K562 (cell line): ENCODE measurements at regions not wholly inside any gene's neighbourhood (a gene's known extent, or its start where the extent isn't known, plus 50 kb on each side); places are given as distances from the start of the nearest gene placed in this dataset.

Experiments used
- ATAC-seq: fragments of 200-7000 bp; cut with Tn5 transposase; 3 replicates; pipeline ENCODE4 v1.9.1; 2020; ENCODE audit warnings: moderate library complexity
- BruUV-seq: library from RNA; stranded (reverse); fragments of 400-500 nt; replicated peaks from 2 replicates; lab custom pipeline; 2021; lab: Mats Ljungman, UMichigan
- CTCF ChIA-PET: fragments of 300-600 bp; formaldehyde crosslinking; extraction: SDS; loops from one replicate; lab custom pipeline; 2021; ENCODE audit warnings: low intra/inter-chr PET ratio; lab: Yijun Ruan, JAX
- POLR2A ChIA-PET: fragments of 300-600, 350-650 bp; sonication (Branson Sonifier 250); formaldehyde crosslinking; extraction: SDS; loops from one replicate; lab custom pipeline; 2021; ENCODE audit warnings: antibody characterized with exemption, inconsistent platforms; lab: Yijun Ruan, JAX
- DNase-seq, 4 experiments: peaks; one replicate each; pipeline versions ENCODE4 v3.0.0 to v3.0.0-alpha.2; 2011 to 2018; ENCODE audit warnings: low spot score in 3 of 4, mixed read lengths in 3 of 4; ENCODE audit errors: extremely low read depth in 1 of 4
- FAIRE-seq: peaks from 2 replicates; lab custom pipeline; 2011; peaks lifted over from hg19 to GRCh38; lab: Jason Lieb, UNC
- H2AFZ ChIP-seq: 2 replicates; pipeline ENCODE4 v1.6.0; 2011; ENCODE audit warnings: low read depth, low read length, control low read depth, inconsistent platforms
- H3K27ac ChIP-seq: fragments of 200-600 bp; 3 replicates; pipeline ENCODE4 v1.8.0; 2011; ENCODE audit warnings: low read depth, mild to moderate bottlenecking, control low read depth, inconsistent platforms, low read length, moderate library complexity, mixed read lengths; ENCODE audit errors: extremely low read depth
- H3K27me3 ChIP-seq, 2 experiments: fragments of 300-600 bp in 1 of 2; 2 replicates in 1 of 2; 3 replicates in 1 of 2; pipeline versions ENCODE4 v1.6.0 to v1.8.0; 2011; ENCODE audit warnings: inconsistent platforms in 2 of 2, low read length in 2 of 2, mild to moderate bottlenecking in 1 of 2, mixed read lengths in 1 of 2, moderate library complexity in 1 of 2; ENCODE audit not compliant: control insufficient read depth in 2 of 2, insufficient read depth in 2 of 2
- H3K36me3 ChIP-seq: fragments of 300-600 bp; 3 replicates; pipeline ENCODE4 v1.8.0; 2011; ENCODE audit warnings: mild to moderate bottlenecking, low read length, inconsistent platforms; ENCODE audit not compliant: control insufficient read depth, insufficient read depth
- H3K4me1 ChIP-seq, 2 experiments: fragments of 200-600 bp in 1 of 2; replicated peaks in 1 of 2; 2 replicates in 1 of 2; 3 replicates in 1 of 2; pipeline versions ENCODE4 v1.5.1 to v1.8.0; 2011; ENCODE audit warnings: inconsistent platforms in 2 of 2, low read length in 2 of 2, mild to moderate bottlenecking in 1 of 2, mixed read lengths in 1 of 2, moderate library complexity in 1 of 2; ENCODE audit not compliant: control insufficient read depth in 2 of 2, insufficient read depth in 2 of 2
- H3K4me2 ChIP-seq: 2 replicates; pipeline ENCODE4 v1.6.1; 2011; ENCODE audit warnings: low read length, control low read depth, inconsistent platforms, mixed read lengths; ENCODE audit not compliant: insufficient read depth
- H3K4me3 ChIP-seq: fragments of 200-600 bp; sonication (generic), shearing (Covaris generic); 2 replicates; pipeline ENCODE4 v1.5.1; 2016; ENCODE audit warnings: control low read depth, inconsistent platforms
- H3K79me2 ChIP-seq: fragments of 200-600 bp; 3 replicates; pipeline ENCODE4 v1.8.0; 2011; ENCODE audit warnings: low read length, inconsistent platforms; ENCODE audit not compliant: control insufficient read depth, insufficient read depth
- H3K9ac ChIP-seq, 2 experiments: 2 replicates each; pipeline versions ENCODE4 v1.6.0 to v1.6.1; 2011; ENCODE audit warnings: low read depth in 2 of 2, low read length in 2 of 2, control low read depth in 1 of 2, inconsistent platforms in 1 of 2, mild to moderate bottlenecking in 1 of 2, mixed read lengths in 1 of 2; ENCODE audit not compliant: insufficient read depth in 1 of 2
- H3K9me1 ChIP-seq: one replicate; pipeline ENCODE4 v1.6.0; 2011; ENCODE audit warnings: inconsistent platforms, mild to moderate bottlenecking, low read length, moderate library complexity; ENCODE audit not compliant: control insufficient read depth, insufficient read depth
- H3K9me3 ChIP-seq: replicated peaks from 2 replicates; pipeline ENCODE4 v1.5.1; 2011; ENCODE audit warnings: low read depth, low read length, inconsistent platforms; ENCODE audit not compliant: control insufficient read depth, insufficient read depth
- H4K20me1 ChIP-seq: replicated peaks from 2 replicates; pipeline ENCODE4 v1.6.1; 2011; ENCODE audit warnings: low read length, inconsistent platforms, mixed read lengths; ENCODE audit not compliant: control insufficient read depth, insufficient read depth
- ARID2 ChIP-seq: fragments of 450-650 bp; IDR thresholded peaks from 2 replicates; pipeline ENCODE4 v1.6.1; 2017; ENCODE audit warnings: antibody characterized with exemption, mild to moderate bottlenecking
- CCNT2 ChIP-seq: IDR thresholded peaks from 2 replicates; pipeline ENCODE4 v1.6.1; 2011; ENCODE audit warnings: borderline replicate concordance, low read depth, mild to moderate bottlenecking, moderate library complexity, mixed read lengths, low read length; ENCODE audit not compliant: insufficient read length; ENCODE audit errors: extremely low read depth
- ESRRB ChIP-seq: fragments of 250-450 bp; sonication (Bioruptor Pico); IDR thresholded peaks from 2 replicates; pipeline ENCODE4 v1.5.0; 2020; ENCODE audit warnings: mild to moderate bottlenecking, moderate library complexity, borderline replicate concordance
- FOSL1 ChIP-seq: fragments of 200-800 bp; sonication (Bioruptor generic); conservative IDR thresholded peaks from 2 replicates; pipeline ENCODE4 v1.6.1; 2016; ENCODE audit warnings: missing genetic modification characterization, missing compliant biosample characterization
- KLF1 ChIP-seq: fragments of 450-650 bp; IDR thresholded peaks from 2 replicates; pipeline ENCODE4 v1.6.1; 2016; ENCODE audit warnings: missing genetic modification characterization, missing compliant biosample characterization
- MCM3 ChIP-seq: fragments of 450-650 bp; IDR thresholded peaks from 2 replicates; pipeline ENCODE4 v1.6.1; 2016
- POLR3A ChIP-seq: IDR thresholded peaks from 2 replicates; pipeline ENCODE4 v1.6.1; 2011; ENCODE audit warnings: borderline replicate concordance, mild to moderate bottlenecking, moderate library complexity; ENCODE audit not compliant: insufficient read length, insufficient read depth; ENCODE audit errors: extremely low read depth
- RBM39 ChIP-seq: fragments of 200-400 bp; formaldehyde crosslinking; optimal IDR thresholded peaks from 2 replicates; pipeline ENCODE3; 2018; ENCODE audit warnings: low read depth, low read length
- SMAD2 ChIP-seq: fragments of 150-350 bp; IDR thresholded peaks from 2 replicates; pipeline ENCODE4 v1.6.1; 2014; ENCODE audit warnings: low read depth, mild to moderate bottlenecking, low read length
- SMARCC2 ChIP-seq: fragments of 450-650 bp; IDR thresholded peaks from 2 replicates; pipeline ENCODE4 v1.6.1; 2017; ENCODE audit warnings: antibody characterized with exemption, moderate library complexity, mild to moderate bottlenecking, low read depth
- TAF9B ChIP-seq: fragments of 450-650 bp; IDR thresholded peaks from 2 replicates; pipeline ENCODE4 v1.6.1; 2018; ENCODE audit warnings: mild to moderate bottlenecking; ENCODE audit not compliant: partially characterized antibody
- ZFX ChIP-seq: sonication (generic); formaldehyde crosslinking; IDR thresholded peaks from 2 replicates; pipeline ENCODE4 v1.8.0; 2022; ENCODE audit warnings: mild to moderate bottlenecking, missing genetic modification reagents, moderate library complexity
- WGBS: fragments of 100-300 bp; shearing (Covaris generic); methylation state at CpG from one replicate; pipeline ENCODE4 v1.1.6; 2016; ENCODE audit warnings: low coverage, mixed read lengths; ENCODE audit not compliant: insufficient coverage; ENCODE audit errors: missing lambda C conversion rate; 5-methylcytosine and 5-hydroxymethylcytosine counted together
- in situ Hi-C: fragments of 300-500 bp; cut with MboI; formaldehyde crosslinking; loops from 4 replicates; pipeline ENCODE4 v1.15.0; 2018; ENCODE audit warnings: inconsistent platforms, mixed read lengths
- intact Hi-C: fragments of 100-400 bp; cut with micrococcal nuclease; formaldehyde crosslinking; loops from 2 replicates; pipeline ENCODE4 v1.14.2; 2022
- TF ChIP-seq, protein P1 (sequence below): fragments of 250-450 bp; sonication (Bioruptor Pico); IDR thresholded peaks from 2 replicates; pipeline ENCODE4 v1.5.0; 2021; ENCODE audit warnings: mild to moderate bottlenecking, borderline replicate concordance
- TF ChIP-seq, protein P2 (sequence below), 2 experiments: IDR thresholded peaks; 2 replicates each; pipeline ENCODE4 v1.6.1; 2012; ENCODE audit warnings: improper control_type of control experiment in 2 of 2, low read depth in 2 of 2, low read length in 2 of 2, borderline replicate concordance in 1 of 2
- TF ChIP-seq, protein P3 (sequence below): fragments of 450-650 bp; IDR thresholded peaks from 2 replicates; pipeline ENCODE4 v1.6.1; 2017; ENCODE audit warnings: antibody characterized with exemption, mild to moderate bottlenecking

DNA sequence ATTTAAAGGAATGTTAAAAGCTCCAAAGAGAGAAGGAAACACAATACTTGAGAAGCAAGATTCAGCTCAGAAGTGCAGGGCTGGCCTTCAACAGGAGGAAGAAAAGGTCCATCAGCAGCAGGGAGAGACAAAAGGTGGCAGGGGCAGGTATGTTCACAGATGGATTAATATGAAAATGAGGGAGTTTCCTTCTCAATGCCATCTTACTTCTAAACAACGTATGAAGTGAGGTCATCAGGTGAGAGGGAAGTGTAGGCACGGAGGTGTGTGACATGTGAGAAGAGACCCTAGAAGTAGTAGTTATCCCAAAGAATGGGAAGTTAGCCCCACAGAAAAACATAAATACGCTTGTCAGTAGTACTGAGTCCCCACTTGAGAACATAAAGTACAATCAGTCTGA is 122.5 kb downstream of the CCER1 start:
- no peak overlapping the region for H3K9ac ChIP-seq
- no TSS peak for BruUV-seq
- H3K27ac ChIP-seq, result no peak overlapping the region
- no peaks in the 10 kb centered on the region for H3K36me3 ChIP-seq
- H3K4me3 ChIP-seq, result no peak overlapping the region
- H3K9me3 ChIP-seq, result no peaks in the 10 kb centered on the region
- FAIRE-seq (no peak), ATAC-seq (no peak), DNase-seq (no peak)
- no peak overlapping the region for H2AFZ ChIP-seq
- no peaks in the 10 kb centered on the region for H3K9me1 ChIP-seq
- no peaks in the 10 kb centered on the region for H4K20me1 ChIP-seq
- intact Hi-C loops (no loop called here), in situ Hi-C loops (loop anchor here (25.0 kb wide), 1 partner anchor 1295 kb away; the partner anchor contains the start of gene POC1B)
- H3K4me2 ChIP-seq, result no peak overlapping the region
- 0% methylated on average over 3 of the region's 3 CpGs for WGBS
- no peaks in the 10 kb centered on the region for H3K4me1 ChIP-seq
- ChIA-PET POLR2A (no interaction called here), CTCF (no interaction called here)
- no peaks in the 10 kb centered on the region for H3K27me3 ChIP-seq
- H3K79me2 ChIP-seq, result no peaks in the 10 kb centered on the region
- TF ChIP-seq RBM39 (no peak), CCNT2 (no peak), ARID2 (no peak), FOSL1 (tag) (no peak), ESRRB (CRISPR knock-in tag) (no peak), SMARCC2 (no peak), KLF1 (no peak), MCM3 (no peak), SMAD2 (no peak), POLR3A (no peak), ZFX (CRISPR knock-in tag) (no peak), TAF9B (no peak)
- TF ChIP-seq, protein P1, sequence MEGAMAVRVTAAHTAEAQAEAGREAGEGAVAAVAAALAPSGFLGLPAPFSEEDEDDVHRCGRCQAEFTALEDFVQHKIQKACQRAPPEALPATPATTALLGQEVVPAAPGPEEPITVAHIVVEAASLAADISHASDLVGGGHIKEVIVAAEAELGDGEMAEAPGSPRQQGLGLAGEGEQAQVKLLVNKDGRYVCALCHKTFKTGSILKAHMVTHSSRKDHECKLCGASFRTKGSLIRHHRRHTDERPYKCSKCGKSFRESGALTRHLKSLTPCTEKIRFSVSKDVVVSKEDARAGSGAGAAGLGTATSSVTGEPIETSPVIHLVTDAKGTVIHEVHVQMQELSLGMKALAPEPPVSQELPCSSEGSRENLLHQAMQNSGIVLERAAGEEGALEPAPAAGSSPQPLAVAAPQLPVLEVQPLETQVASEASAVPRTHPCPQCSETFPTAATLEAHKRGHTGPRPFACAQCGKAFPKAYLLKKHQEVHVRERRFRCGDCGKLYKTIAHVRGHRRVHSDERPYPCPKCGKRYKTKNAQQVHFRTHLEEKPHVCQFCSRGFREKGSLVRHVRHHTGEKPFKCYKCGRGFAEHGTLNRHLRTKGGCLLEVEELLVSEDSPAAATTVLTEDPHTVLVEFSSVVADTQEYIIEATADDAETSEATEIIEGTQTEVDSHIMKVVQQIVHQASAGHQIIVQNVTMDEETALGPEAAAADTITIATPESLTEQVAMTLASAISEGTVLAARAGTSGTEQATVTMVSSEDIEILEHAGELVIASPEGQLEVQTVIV (CRISPR knock-in tag), result no peak
- TF ChIP-seq, protein P2, sequence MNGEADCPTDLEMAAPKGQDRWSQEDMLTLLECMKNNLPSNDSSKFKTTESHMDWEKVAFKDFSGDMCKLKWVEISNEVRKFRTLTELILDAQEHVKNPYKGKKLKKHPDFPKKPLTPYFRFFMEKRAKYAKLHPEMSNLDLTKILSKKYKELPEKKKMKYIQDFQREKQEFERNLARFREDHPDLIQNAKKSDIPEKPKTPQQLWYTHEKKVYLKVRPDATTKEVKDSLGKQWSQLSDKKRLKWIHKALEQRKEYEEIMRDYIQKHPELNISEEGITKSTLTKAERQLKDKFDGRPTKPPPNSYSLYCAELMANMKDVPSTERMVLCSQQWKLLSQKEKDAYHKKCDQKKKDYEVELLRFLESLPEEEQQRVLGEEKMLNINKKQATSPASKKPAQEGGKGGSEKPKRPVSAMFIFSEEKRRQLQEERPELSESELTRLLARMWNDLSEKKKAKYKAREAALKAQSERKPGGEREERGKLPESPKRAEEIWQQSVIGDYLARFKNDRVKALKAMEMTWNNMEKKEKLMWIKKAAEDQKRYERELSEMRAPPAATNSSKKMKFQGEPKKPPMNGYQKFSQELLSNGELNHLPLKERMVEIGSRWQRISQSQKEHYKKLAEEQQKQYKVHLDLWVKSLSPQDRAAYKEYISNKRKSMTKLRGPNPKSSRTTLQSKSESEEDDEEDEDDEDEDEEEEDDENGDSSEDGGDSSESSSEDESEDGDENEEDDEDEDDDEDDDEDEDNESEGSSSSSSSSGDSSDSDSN (IDR thresholded peaks at IDR 0.05; ENCODE audit: borderline replicate concordance in 1 of 2, low read depth in 2 of 2, low read length in 2 of 2), result no peak
- TF ChIP-seq, protein P3, sequence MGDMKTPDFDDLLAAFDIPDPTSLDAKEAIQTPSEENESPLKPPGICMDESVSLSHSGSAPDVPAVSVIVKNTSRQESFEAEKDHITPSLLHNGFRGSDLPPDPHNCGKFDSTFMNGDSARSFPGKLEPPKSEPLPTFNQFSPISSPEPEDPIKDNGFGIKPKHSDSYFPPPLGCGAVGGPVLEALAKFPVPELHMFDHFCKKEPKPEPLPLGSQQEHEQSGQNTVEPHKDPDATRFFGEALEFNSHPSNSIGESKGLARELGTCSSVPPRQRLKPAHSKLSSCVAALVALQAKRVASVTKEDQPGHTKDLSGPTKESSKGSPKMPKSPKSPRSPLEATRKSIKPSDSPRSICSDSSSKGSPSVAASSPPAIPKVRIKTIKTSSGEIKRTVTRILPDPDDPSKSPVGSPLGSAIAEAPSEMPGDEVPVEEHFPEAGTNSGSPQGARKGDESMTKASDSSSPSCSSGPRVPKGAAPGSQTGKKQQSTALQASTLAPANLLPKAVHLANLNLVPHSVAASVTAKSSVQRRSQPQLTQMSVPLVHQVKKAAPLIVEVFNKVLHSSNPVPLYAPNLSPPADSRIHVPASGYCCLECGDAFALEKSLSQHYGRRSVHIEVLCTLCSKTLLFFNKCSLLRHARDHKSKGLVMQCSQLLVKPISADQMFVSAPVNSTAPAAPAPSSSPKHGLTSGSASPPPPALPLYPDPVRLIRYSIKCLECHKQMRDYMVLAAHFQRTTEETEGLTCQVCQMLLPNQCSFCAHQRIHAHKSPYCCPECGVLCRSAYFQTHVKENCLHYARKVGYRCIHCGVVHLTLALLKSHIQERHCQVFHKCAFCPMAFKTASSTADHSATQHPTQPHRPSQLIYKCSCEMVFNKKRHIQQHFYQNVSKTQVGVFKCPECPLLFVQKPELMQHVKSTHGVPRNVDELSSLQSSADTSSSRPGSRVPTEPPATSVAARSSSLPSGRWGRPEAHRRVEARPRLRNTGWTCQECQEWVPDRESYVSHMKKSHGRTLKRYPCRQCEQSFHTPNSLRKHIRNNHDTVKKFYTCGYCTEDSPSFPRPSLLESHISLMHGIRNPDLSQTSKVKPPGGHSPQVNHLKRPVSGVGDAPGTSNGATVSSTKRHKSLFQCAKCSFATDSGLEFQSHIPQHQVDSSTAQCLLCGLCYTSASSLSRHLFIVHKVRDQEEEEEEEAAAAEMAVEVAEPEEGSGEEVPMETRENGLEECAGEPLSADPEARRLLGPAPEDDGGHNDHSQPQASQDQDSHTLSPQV, result no peak
